ENCODE measurements at regions not wholly inside any gene's neighbourhood (a gene's known extent, or its start where the extent isn't known, plus 50 kb on each side); places are given as distances from the start of the nearest gene placed in this dataset.

- no peak for DNase-seq
Observed at GRCh38 chr2:157933160-157933920, 57.2 kb upstream of the ACVR1 start.

DNA sequence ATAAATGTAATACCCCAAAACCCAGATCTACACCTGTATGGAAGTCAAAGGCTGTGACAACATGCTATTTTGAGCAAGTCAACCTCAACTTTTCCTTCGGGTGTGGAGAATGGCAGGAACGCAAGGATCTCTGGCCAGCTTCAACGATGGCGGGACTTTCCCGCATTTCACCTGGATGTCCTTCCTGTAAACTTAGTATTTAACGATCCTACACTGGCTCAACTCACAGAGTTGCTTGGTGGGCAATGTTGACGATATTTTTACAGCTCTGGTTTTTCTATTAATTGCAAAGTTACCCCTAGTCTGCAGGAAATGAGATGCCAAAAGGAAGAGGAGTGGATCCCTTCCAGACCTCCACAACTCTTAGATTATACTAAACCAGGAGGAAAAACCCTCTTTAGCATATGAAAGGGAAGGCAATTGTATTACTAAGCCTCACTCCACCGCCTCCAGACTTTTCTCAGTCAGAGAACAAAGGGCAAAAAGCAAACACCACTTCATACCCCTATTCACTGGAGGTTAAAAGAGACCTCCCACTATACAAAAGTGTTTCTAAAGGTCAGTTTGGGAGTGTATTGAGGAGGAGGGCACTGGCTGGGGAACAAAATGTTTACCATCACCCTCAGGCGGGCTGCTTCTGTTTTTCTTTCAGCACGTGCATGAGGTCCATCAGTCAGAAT, 56.5 kb upstream of the ACVR1 start:
- DNase-seq, result no peak

DNA sequence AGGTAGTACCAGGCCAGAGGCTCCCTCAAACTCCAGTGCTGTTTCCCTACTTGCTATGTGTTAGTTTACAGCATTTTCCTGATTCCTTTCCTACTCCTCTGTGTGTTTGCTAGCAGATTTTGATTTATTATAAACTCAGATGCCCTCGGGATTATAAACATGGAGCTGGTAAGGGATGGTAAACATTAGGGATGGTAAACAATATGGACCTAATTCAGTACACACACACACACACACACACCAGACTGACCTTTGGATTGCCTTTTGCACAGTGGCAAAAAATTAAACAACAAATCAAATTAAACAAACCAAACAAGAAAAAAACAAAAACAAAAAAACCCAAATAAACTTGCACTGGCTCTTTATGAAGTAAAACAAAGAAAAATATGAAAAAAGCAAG, 55.4 kb upstream of the ACVR1 start:
- DNase-seq, result no peak

DNA sequence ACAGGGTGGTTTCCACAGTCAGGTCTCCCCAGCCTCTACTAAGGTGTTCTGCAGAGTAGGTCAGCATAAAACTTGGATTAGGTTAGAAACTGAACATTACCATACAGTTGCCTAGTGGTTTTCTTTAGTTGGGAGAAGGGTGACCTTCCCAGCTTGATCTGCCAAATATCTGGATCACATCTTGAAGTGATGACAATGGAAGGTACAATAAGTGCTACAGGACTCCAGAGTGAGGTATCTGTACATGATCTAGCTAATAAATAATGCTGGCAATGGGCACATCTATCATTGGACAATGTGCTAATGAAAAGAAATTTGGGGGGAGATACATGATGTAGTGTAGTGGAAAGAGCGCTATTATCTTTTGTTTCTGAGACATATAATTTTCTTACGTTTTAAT, 54.6 kb upstream of the ACVR1 start:
- DNase-seq, result no peak

- no peak for DNase-seq
Observed at GRCh38 chr2:157929871-157930667, 53.9 kb upstream of the ACVR1 start.

GRCh38 chr2:157928372-157928771, 52.2 kb upstream of the ACVR1 start:
- DNase-seq, result no peak

- no peak for DNase-seq
Observed at GRCh38 chr2:157927155-157927554, 51.0 kb upstream of the ACVR1 start.
